ENCODE measurements at regions not wholly inside any gene's neighbourhood (a gene's known extent, or its start where the extent isn't known, plus 50 kb on each side); places are given as distances from the start of the nearest gene placed in this dataset.
"Not testable (repeated sequence)": the region's sequence is repeated elsewhere in the genome, so short reads cannot be mapped to it uniquely, and the experiment has no call there.

- not testable (repeated sequence) for TF ChIP-seq POLR2A, CTCF (IDR thresholded peaks at IDR 0.05)
Observed at GRCh38 chr7:130796425-130796824, 62.4 kb upstream of the KLF14 start.
